ENCODE measurements at regions not wholly inside any gene's neighbourhood (a gene's known extent, or its start where the extent isn't known, plus 50 kb on each side); places are given as distances from the start of the nearest gene placed in this dataset.
"Not testable (repeated sequence)": the region's sequence is repeated elsewhere in the genome, so short reads cannot be mapped to it uniquely, and the experiment has no call there.

GRCh38 chr12:27133022-27133590, 50.7 kb upstream of the C12orf71 start:
- no peak for DNase-seq
- TF ChIP-seq GATA1 (IDR thresholded peaks at IDR 0.05; ENCODE audit: low read depth, low read length) = no peak
- TF ChIP-seq POLR2A (IDR thresholded peaks at IDR 0.05; ENCODE audit: low read length) = no peak

GRCh38 chr12:27140478-27140969, 58.1 kb upstream of the C12orf71 start:
- no peak for TF ChIP-seq POLR2A (IDR thresholded peaks at IDR 0.05; ENCODE audit: low read length)
- DNase-seq = no peak

- TF ChIP-seq POLR2A (IDR thresholded peaks at IDR 0.05; ENCODE audit: low read length) (no peak), GATA1 (IDR thresholded peaks at IDR 0.05; ENCODE audit: low read depth, low read length) (no peak)
- DNase-seq = peak; percentile 64 to 82
Measured at GRCh38 chr12:27142101-27142721, 59.8 kb upstream of the C12orf71 start.

GRCh38 chr12:27143256-27144069, 61.1 kb upstream of the C12orf71 start:
- TF ChIP-seq POLR2A (IDR thresholded peaks at IDR 0.05; ENCODE audit: low read length) (no peak), GATA1 (IDR thresholded peaks at IDR 0.05; ENCODE audit: low read depth, low read length) (no peak)
- peak in 1 of 2 experiments; percentile 25 for DNase-seq

- DNase-seq = not testable (repeated sequence)
Measured at GRCh38 chr12:27145725-27146124, 63.3 kb upstream of the C12orf71 start.

GRCh38 chr12:27148373-27148772, 66.0 kb upstream of the C12orf71 start:
- DNase-seq = no peak
- TF ChIP-seq GATA1 (IDR thresholded peaks at IDR 0.05; ENCODE audit: low read depth, low read length) (no peak), POLR2A (IDR thresholded peaks at IDR 0.05; ENCODE audit: low read length) (no peak)

GRCh38 chr12:27148791-27149190, 66.4 kb upstream of the C12orf71 start:
- DNase-seq = no peak
- TF ChIP-seq POLR2A (IDR thresholded peaks at IDR 0.05; ENCODE audit: low read length) = no peak
- no peak for TF ChIP-seq GATA1 (IDR thresholded peaks at IDR 0.05; ENCODE audit: low read depth, low read length)

GRCh38 chr12:27151479-27151878, 69.1 kb upstream of the C12orf71 start:
- no peak for TF ChIP-seq GATA1 (IDR thresholded peaks at IDR 0.05; ENCODE audit: low read depth, low read length)
- TF ChIP-seq POLR2A (IDR thresholded peaks at IDR 0.05; ENCODE audit: low read length) = no peak
- DNase-seq = no peak

GRCh38 chr12:27158297-27158696, 75.9 kb upstream of the C12orf71 start:
- no peak for TF ChIP-seq POLR2A (IDR thresholded peaks at IDR 0.05; ENCODE audit: low read length)
- no peak for TF ChIP-seq GATA1 (IDR thresholded peaks at IDR 0.05; ENCODE audit: low read depth, low read length)
- DNase-seq = no peak

- TF ChIP-seq POLR2A (IDR thresholded peaks at IDR 0.05; ENCODE audit: low read length) = no peak
- TF ChIP-seq GATA1 (IDR thresholded peaks at IDR 0.05; ENCODE audit: low read depth, low read length) = no peak
- no peak for DNase-seq
Measured at GRCh38 chr12:27161458-27162228, 79.3 kb upstream of the C12orf71 start.

- no peak for TF ChIP-seq GATA1 (IDR thresholded peaks at IDR 0.05; ENCODE audit: low read depth, low read length)
- TF ChIP-seq POLR2A (IDR thresholded peaks at IDR 0.05; ENCODE audit: low read length) = no peak
- no peak for DNase-seq
Measured at GRCh38 chr12:27162229-27162537, 79.8 kb upstream of the C12orf71 start.

GRCh38 chr12:27163048-27163715, 80.8 kb upstream of the C12orf71 start:
- DNase-seq = no peak
- no peak for TF ChIP-seq POLR2A (IDR thresholded peaks at IDR 0.05; ENCODE audit: low read length)
- no peak for TF ChIP-seq GATA1 (IDR thresholded peaks at IDR 0.05; ENCODE audit: low read depth, low read length)

- no peak for TF ChIP-seq GATA1 (IDR thresholded peaks at IDR 0.05; ENCODE audit: low read depth, low read length)
- no peak for TF ChIP-seq POLR2A (IDR thresholded peaks at IDR 0.05; ENCODE audit: low read length)
- no peak for DNase-seq
Measured at GRCh38 chr12:27163894-27164293, 80.2 kb upstream of the STK38L start.
